OCI-M1 (cell line): ENCODE measurements at regions not wholly inside any gene's neighbourhood (a gene's known extent, or its start where the extent isn't known, plus 50 kb on each side); places are given as distances from the start of the nearest gene placed in this dataset.

Experiments
- DNase-seq: peaks from one replicate; lab custom pipeline; 2025; lab: John Stamatoyannopoulos, UW

DNA sequence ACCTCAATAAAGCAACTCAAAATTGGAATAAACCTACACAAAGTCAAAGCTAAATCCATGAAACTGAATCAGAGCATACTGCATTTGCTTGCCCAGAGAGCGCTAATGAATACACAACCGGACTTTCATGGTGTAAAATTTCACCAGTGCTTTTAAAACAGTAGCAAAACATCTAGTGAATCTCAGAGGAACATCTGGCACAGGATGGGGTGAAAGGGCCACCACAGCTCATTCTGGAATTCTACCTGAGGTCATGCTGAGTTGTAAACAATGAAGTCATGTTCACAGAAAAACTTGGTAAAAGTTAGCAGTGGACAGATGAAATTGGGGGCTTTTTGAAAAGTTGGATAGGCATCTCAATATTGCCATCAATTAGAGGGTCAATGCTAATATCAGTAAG lies 125.6 kb upstream of the STXBP5 start:
- no peak for DNase-seq

DNA sequence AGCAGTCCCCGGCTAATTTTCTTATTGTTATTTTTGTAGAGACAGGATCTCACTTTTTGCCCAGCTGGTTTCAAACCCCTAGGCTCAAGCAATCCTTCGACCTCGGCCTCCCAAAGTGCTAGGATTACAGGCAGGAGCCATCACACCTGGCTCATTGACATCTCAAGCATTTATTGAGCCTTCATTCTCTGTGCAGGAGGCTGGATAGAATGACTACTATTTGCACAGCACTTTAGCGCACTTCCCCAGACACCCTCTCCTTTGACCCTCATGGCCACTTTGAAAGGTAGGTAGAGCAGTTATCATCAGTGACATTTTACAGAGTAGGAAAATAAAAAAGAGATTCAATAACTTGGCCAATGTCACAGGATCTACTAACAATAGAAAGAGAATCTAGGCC lies 124.0 kb upstream of the STXBP5 start:
- DNase-seq: no peak

DNA sequence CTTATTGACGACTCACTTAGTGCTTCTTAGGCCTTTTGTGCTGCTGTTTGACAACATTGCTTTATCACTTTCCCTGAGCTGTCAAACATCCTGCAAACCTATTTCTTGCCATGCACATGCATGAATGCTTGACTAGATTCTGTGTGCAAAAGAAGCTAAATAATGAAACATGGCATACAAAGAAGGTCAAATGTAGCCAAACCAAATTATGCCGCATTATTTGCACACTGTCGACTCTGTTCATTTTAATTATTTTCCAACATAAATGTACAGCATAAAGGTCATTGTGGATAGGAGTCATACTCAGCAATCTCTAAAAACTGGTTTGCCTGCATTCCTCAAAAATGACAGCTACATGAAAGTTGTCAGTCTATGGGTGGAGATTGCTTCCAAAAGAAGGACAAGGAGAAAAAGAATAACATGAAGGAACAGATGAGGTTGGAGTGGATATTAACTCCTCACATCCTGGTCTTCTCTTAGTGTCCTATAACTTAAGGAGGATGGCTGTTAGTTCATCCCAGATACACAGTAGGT lies 123.1 kb upstream of the STXBP5 start:
- no peak for DNase-seq

DNA sequence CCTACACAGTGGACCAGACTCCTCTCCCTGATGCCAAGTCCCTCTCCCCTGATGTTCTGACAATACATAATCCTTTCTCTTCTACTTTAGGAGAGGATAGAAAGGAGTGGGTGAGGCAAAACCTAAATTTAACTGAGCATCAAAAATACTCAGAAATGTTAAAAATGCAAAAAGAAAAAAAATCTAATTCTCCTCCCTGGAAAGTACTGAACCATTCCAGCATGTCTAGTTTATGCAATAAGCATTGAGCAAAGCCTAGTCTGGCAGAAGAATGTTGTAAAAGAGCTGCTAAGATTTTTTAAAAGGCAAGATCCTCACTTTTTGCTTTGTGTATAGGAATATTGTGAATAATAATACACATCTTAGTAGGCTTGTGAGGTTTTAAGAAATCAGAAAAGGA lies 116.6 kb upstream of the STXBP5 start:
- no peak for DNase-seq

DNA sequence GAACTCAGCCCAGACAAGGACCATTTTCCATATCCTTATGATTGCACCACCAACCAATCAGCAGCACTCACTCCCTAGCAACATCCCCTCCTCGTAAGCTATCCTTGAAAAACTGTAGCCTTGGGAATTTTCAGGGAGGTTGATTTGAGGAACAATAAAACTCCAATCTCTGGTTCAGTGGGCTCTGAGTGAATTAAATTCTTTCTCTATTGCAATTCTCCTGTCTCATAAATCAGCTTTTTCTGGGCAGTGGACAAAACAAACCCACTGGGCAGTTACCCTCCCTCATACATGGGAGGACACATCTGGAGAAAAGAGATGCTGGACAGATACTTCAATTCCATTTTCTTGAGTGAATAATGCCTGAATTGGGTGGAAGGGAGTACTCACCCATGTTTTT lies 115.4 kb upstream of the STXBP5 start:
- no peak for DNase-seq

DNA sequence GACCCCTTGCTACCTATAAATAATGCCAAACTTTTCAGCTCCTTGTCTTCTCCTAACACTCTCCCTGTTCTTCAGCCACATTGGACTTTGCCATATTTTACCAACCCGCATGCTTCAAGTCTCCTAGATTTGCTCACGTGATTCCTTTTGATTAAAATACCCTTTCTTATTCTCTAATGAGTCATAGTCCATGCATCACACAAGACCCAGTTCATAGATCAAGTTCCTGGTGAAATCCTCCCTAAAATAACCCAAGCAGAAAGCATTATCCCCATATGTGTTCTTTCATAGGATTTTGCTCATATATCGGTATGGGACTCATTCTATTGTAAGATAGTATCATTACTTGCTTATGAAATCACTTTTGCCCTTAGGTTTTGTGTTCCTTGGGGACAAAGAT lies 108.9 kb upstream of the STXBP5 start:
- no peak for DNase-seq

DNA sequence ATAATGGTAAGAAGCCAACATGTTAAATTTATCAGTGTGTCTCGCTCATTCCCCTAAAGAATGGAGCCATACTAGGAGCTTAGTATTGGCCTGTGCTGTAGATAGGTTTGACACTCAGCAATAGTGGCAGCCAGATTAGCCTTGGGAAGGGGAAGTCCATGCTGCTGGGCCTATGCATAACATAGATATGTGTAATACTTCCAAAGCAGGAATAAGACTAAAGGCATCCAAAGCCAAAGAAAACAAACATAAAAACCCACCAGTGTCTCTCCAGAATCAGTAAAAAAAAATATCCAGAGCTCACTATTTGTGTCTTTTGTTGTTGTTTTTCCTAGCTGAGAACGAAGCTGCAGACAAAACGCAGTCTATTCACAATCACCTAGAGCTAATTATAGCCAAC lies 104.2 kb upstream of the STXBP5 start:
- peak; percentile 56 for DNase-seq

DNA sequence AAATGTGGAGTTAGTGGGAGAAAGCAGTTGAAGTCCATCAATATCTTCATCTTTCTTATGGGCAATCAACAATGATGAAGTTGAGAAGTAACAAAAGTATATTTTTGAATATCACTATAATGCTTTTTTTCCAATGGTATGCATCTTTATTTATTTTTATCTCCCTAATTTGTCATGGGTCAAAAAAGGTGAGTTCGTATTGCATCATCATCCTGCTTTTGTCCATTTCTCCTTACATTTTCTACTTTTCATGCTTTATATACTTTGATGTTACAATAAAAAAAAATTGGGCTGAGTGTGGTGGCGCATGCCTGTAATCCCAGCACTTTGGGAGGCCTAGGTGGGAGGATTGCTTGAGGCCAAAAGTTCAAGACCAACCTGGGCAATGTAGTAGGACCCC lies 101.2 kb upstream of the STXBP5 start:
- no peak for DNase-seq

DNA sequence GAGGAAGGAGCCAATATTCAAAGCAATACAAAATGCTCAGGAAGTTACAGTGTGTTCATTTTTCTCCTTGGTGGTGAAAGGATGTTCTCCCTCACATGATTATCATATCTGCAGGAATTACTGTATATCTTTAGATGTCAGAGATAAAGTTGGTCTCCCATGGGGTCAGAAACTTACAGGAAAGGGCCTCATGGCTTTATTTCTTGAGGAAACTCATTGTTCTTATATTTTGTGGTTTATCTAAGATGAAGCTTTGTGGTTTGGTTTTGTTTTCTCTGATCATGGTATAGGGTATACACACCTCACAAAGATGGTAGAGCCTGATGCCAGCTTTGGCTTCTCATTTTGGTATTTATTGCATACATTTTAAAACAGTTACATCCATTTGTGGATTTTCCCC lies 100.5 kb upstream of the STXBP5 start:
- DNase-seq: peak; percentile 27

DNA sequence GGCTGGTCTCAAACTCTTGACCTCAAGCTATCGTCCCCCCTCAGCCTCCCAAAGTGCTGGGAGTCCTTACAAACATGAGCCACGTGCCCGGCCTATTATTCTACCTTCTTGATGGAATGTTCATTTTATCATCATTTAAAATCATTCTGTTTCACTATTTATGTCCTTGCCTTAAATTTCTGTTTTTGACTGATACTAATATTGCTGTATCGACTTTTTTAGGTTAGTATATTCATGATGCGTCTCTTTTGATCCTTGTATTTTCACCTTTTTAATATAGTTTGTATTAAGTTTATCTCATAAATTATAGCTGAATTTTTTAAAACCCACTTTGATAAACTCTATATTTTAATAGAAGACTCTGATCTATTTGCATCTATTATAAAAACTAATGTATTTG lies 98.4 kb upstream of the STXBP5 start:
- DNase-seq: no peak

DNA sequence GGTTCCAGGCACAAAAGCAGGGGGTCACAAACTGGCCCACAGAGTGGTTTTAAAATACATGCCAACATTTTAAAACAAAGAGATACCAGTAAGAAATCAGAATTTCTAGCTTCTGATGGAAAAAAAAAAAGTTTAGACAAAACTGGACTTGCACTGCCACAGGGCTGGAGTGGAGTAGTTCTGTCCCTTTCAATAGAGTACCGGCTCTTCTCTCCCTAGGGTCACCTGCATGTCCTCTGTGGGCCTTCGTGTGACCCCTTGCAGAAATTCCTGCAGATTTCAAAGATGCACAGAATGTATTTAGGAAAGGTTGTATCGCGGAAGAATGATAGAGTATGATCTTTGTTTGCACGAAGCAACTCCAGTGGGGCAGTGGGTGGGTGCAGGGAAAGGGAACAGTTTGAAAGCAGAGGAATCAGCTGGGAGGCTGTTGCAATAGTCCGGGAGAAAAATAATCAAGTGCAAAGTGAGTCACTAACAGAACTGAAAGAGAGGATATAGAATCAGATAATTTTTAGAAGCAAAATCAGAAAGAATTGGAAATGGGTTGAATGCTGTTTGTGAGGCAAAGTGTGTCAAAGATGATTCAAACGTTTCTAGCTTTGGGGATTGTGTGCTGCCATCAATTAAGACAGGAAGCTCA lies 97.3 kb upstream of the STXBP5 start:
- DNase-seq: peak; percentile 52

DNA sequence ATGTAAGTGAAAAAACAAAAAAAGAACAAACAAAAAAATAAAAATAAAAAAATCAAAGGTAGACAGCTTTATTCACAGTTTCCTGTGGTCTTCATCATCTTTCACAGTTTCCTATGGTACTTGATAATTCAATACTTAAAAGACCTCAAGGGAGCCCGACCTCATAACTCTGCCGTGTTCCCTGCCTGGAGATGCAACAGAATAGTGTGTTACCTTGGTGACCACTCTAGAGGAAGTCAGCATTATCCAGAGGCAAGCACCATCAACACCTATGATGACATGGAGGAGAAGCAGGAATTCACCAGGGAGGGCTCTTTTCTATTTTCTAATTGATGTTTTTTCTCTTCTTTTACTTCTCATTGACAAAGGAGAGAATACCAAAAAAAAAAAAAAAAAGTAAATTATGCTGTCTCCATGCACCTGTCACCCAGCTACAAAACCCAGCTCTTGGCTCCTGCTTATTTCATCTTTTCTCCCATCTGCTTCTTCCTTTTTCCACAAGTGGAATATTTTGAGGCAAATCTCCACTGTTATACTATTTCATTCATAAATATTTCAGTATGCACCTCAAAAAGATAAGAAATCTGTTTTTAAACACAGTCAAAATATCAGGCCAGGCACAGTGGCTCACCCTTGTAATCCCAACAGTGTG lies 95.8 kb upstream of the STXBP5 start:
- DNase-seq: no peak

DNA sequence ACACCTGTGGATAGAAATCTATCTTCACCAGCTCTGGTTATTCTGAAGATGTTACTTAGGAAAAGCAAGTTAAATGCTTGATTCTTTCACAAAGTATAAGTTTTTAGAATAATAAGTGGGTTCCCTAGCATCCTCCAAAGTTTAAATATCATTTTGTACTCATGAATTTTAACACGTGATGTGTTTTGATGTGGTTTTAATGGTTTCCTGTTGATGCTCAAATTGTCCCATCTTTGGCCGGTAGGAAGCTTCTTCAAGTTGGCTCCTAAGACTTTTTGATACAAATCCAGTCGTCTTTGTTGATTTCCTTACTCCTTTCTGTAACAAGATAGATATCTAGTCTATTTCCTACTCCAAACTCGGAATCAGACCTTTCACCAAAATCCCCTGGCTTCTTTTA lies 94.5 kb upstream of the STXBP5 start:
- DNase-seq: no peak

DNA sequence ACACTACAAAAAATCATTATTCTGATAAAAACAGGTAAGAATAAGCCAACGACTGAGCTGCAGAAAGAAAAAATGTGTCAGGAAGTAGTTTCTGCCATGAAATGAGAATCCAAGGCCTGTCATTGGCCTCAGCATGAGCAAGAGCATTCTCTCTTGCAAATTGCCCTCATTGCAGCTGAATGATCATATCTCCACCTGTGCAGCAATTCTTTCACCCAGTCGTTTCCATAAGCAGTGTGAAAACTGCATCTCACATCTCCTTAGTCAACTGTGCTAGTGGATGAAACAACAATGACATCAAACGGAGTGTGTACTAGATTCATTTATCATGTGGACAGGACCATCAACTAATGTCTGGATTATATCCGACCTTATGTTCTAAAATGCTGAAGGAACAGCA lies 88.2 kb upstream of the STXBP5 start:
- DNase-seq: no peak

DNA sequence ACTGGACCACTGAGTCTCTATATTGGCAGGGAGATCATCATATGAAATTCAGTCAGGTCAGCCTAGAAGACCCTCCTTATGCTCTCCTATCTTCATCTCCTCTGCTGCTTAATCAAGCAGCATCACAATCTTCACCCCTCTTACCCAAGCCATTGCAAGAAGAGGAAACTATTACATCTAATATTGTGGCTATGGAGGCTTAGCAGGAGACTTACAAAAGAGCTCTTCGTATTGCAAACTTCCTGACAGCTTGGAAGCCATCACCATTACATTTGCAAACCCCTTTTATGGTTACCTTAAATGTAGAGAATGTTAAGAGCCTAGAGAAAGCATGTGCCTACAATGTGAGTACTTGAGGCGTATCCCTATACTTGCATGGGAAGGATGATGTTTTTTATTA lies 87.2 kb upstream of the STXBP5 start:
- DNase-seq: no peak

DNA sequence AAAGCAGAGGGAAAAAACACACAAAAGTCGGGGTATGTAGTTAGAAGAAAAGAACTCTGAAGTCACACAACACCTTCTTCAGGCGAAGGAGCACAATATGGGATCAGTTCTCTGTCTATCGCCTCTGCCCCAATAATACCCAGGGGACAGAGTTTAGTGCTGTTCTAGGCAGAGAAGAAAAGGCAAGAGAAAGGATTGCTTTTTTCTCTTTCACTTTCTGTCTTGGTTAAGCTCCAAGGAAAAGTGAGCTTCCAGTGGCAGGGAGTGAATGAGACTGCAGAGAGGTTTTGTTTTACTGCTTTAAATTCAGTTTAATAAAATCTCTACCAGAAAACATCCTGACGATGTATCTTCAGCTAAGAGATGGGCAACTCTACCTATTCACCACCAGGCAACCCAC lies 86.6 kb upstream of the STXBP5 start:
- peak; percentile 52 for DNase-seq

DNA sequence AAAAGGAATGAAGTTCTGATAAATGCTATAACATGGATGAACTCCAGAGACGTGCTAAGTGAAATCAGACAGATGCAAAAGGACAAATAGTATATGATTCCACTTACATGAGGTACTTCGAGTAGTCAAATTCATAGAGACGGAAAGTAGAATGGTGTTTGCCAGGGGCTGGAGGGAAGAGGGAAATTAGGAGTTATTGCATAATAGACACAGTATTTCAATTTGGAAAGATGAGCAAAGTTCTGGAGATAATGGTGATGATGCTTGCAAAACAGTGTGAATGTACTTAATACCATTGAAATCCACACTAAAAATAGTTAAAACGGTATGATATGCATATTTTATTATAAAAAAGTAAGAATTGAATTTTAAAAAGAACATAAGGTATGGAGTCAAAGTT lies 84.9 kb upstream of the STXBP5 start:
- no peak for DNase-seq

DNA sequence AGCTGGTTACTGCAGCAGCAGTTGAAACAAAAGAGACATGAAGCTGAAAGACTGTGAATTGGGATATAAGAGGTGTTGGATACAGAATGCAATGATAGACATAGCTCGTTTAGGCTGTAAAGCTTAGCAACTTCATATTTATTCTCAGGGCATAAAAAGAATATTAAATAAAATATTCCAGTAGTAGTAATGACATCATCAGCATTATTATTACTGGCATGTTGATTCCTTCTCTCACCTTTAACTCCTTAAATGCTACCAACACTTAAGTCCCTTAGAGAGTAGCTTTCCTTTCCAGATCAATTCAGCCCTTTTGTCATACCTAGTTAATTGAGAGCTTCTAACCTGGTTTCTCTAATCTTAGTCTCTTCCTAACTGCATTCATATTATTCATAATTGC lies 81.4 kb upstream of the STXBP5 start:
- DNase-seq: no peak

DNA sequence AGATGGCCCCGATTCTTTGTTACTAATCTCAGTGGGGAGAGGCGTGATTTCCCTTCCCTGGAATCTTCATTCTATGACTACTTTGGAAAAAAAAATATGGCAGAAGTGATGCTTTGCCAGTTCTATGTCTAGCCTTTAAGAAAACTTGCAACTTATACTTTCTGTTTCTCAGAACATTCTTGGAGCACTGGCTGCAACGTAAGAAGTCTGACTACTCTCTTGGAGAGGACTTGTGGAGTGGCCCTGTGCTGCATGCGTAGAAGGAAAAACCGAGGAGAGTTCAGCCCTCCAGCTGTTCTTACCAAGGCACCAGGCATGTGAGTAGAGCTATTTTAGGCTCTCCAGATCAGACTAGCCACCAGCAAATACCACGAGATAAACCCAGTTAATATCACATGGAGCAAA lies 77.6 kb upstream of the STXBP5 start:
- peak; percentile 84 for DNase-seq

DNA sequence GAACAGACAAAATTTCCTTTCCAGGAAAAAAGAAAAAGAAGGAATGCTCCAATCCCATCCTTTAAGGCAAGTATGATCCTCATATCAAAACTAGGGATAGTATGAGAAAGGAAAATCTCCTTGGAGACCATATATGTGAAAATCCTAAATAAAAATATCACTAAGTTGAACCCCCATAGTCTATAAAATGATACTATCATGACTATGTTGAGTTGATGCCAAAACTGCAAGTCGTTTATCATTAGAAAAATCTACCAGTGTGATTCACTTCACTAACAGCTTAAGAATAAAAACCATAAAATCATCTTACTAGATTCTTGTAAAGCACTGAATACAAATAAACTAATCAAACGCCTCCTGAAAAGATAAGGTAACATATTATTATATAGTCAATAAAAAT lies 76.6 kb upstream of the STXBP5 start:
- no peak for DNase-seq

DNA sequence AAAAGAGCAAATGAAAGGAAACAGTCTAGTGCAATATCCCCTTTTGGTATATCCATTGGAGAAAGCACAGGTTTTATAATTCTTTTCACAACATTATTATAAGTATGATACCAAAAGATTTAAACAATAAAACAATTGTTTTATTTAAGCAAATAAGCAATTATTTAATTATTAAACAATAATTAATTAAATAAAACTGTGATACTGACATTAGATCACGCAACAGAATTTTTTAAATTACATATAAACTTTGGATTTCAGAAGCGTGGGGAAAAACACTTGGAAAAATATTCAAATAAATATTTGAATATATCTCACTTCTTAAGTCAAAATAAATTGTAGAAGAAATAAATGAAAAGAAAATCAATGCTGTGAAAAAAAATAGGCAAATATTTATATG lies 76.2 kb upstream of the STXBP5 start:
- no peak for DNase-seq

DNA sequence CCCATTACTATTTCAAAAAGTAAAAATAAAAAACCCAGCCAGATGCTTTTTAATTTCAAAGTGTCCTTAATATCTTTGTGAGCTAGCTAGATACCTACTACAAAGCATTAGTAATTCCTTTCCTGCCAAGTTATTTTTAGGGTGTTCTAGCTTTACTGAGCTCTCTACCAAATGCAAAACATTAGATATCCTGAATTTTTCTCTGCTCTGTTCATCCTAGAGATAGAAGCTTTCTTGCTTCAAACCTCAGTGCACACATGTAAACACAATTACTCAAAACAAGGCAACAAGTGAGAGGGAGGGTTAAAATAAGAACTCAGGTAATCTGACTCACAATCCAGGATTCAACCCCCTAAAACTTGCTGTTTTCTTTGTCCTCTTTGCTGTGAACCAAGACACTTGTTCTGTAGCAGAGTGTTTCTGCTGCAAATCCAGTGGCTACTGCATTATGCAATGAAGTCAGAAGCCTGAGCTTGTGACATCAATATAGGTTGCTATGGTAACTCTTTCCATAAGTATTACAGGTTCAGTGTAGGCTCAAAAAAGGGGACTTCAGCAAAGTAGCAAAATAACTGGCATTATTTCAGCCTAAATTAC lies 72.6 kb upstream of the STXBP5 start:
- peak; percentile 82 for DNase-seq

DNA sequence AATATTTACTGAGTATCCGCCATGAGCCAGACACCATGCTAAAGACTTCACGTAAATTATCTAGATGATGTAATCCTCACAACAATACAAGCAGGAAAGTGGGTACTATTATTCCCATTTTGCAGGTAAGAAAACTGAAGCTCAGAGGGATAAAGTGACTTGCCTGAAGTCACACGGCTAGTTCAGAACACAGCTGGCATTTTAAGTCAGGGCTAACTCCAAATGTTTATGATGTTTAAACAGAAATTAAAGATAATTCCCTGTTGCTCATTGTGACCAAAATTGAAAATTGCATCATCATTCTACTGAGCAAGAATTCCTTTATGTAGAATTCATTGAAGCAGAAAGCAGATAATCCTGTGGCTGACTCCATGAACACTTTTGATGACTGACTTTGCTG lies 71.3 kb upstream of the STXBP5 start:
- DNase-seq: peak; percentile 59

DNA sequence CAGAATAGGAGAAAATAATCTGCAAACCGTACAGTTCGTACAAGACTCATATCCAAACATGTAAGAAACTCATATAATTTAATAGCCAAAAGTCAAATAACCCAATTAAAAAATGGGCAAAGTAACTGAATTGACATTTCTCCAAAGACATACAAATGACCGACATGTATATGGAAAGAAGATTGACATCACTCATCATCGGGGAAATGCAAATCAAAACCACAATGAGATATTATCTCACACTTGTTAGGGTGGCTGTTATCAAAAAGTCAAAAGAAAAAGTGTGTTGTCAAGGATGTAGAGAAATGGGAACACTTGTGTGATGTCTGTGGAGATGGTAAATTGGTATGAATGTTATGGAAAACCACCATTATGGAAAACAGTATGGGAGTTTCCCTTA lies 70.5 kb upstream of the STXBP5 start:
- no peak for DNase-seq
